ENCODE measurements at regions not wholly inside any gene's neighbourhood (a gene's known extent, or its start where the extent isn't known, plus 50 kb on each side); places are given as distances from the start of the nearest gene placed in this dataset.

DNA sequence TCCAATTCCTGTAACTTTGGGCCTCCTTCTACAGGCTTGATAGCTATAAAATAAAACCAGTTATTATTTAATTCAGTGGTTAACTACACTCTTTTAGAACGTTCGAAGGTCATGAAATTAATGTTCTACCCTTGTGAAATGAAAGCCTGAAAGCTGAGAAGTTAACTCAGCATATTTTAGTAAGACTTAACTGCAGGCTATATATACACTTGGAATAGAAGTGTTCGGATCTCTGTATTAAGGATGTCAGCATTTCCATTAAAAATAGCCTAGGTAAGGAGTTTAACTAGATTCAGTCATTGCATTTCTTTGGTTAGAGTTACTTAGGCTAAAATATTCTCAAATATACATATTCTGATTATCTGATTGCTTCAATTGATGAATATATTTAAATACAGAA lies 229.2 kb downstream of the MRPS30 start:
- no peaks in the 10 kb centered on the region for H3K27me3 ChIP-seq (ENCODE audit: low read length)
- H3K79me2 ChIP-seq (ENCODE audit: low read length): no peaks in the 10 kb centered on the region
- H3K4me3 ChIP-seq (ENCODE audit: low read length): no peak overlapping the region
- H3K9me3 ChIP-seq (ENCODE audit: low read length): no peaks in the 10 kb centered on the region
- no peaks in the 10 kb centered on the region for H3K36me3 ChIP-seq (ENCODE audit: insufficient read depth, low read length)
- no peak overlapping the region for H3K27ac ChIP-seq (ENCODE audit: low read length)
- H2AFZ ChIP-seq (ENCODE audit: low read length): no peak overlapping the region
- no peaks in the 10 kb centered on the region for H3K9me2 ChIP-seq (replicated peaks; ENCODE audit: insufficient read depth, low read length)
- no peak for DNase-seq
- no peak overlapping the region for H3K4me2 ChIP-seq (ENCODE audit: low read depth, low read length, poor library complexity, severe bottlenecking)
- H4K20me1 ChIP-seq (ENCODE audit: insufficient read depth, low read depth, low read length): no peaks in the 10 kb centered on the region
- H3K4me1 ChIP-seq (ENCODE audit: low read length): no peaks in the 10 kb centered on the region
- H3K9ac ChIP-seq (ENCODE audit: low read length): no peak overlapping the region

DNA sequence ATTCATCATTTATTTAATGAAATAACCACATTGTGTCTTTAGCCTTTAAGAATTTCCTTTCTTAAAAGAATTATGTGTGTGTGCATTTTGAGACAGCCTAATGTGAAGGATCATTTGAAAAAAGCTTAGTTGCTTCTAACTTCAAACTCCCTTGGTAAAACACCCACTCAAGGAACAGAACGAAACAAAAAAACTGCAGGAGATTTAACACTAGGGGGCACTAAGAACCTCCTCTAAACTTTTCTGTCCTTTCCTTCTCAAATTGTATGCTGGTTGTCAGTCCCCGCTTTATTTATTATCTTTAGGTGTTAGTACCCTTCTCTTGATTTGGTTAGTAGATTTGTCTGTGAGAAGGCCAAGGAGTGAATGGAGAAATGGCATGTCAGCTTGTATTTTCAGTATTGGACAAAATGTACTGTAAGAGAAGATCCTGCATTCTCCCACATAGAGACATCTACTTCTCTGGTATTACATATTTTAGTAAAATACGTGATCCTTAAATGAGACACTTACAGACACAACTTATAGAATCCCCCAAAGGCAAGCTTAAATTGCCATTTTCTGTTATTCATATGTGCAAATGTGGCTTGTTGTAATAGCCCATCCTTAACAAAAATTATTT lies 229.7 kb downstream of the MRPS30 start:
- no peak overlapping the region for H3K4me2 ChIP-seq (ENCODE audit: low read depth, low read length, poor library complexity, severe bottlenecking)
- H2AFZ ChIP-seq (ENCODE audit: low read length): no peak overlapping the region

DNA sequence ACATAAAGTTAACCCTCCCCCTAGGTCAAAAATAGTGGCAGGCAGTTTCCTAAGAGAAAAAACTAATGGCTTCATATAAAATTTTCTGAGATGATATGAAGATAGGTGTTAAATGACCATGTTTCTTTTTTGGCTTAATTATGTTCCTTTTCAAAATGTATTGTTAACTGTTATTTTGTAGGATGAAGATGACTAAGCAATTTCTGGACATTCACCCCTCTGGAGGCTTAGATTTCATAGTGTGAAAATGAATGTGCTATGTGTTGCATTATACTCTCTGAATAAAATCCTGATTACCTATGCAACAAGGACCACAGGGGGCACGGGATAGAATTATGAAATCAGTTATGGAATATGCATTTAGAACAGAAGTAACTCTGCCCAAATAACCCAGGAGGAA lies 233.5 kb downstream of the MRPS30 start:
- no peak overlapping the region for H3K4me3 ChIP-seq (ENCODE audit: low read length)
- no peaks in the 10 kb centered on the region for H4K20me1 ChIP-seq (ENCODE audit: insufficient read depth, low read depth, low read length)
- no peaks in the 10 kb centered on the region for H3K9me2 ChIP-seq (replicated peaks; ENCODE audit: insufficient read depth, low read length)
- H3K4me1 ChIP-seq (ENCODE audit: low read length): no peaks in the 10 kb centered on the region
- no peaks in the 10 kb centered on the region for H3K27me3 ChIP-seq (ENCODE audit: low read length)
- H3K9me3 ChIP-seq (ENCODE audit: low read length): no peaks in the 10 kb centered on the region
- H2AFZ ChIP-seq (ENCODE audit: low read length): no peak overlapping the region
- no peaks in the 10 kb centered on the region for H3K79me2 ChIP-seq (ENCODE audit: low read length)
- no peak overlapping the region for H3K9ac ChIP-seq (ENCODE audit: low read length)
- H3K4me2 ChIP-seq (ENCODE audit: low read depth, low read length, poor library complexity, severe bottlenecking): no peak overlapping the region
- DNase-seq: no peak
- H3K36me3 ChIP-seq (ENCODE audit: insufficient read depth, low read length): no peaks in the 10 kb centered on the region
- H3K27ac ChIP-seq (ENCODE audit: low read length): no peak overlapping the region

More for the DNA sequence above, 229.7 kb downstream of the MRPS30 start:
- no peaks in the 10 kb centered on the region for H3K27me3 ChIP-seq (ENCODE audit: low read length)
- no peaks in the 10 kb centered on the region for H3K79me2 ChIP-seq (ENCODE audit: low read length)
- no peaks in the 10 kb centered on the region for H4K20me1 ChIP-seq (ENCODE audit: insufficient read depth, low read depth, low read length)
- H3K36me3 ChIP-seq (ENCODE audit: insufficient read depth, low read length): no peaks in the 10 kb centered on the region
- no peaks in the 10 kb centered on the region for H3K9me3 ChIP-seq (ENCODE audit: low read length)
- no peaks in the 10 kb centered on the region for H3K9me2 ChIP-seq (replicated peaks; ENCODE audit: insufficient read depth, low read length)
- no peaks in the 10 kb centered on the region for H3K4me1 ChIP-seq (ENCODE audit: low read length)
- peak; percentile 81 for DNase-seq
- no peak overlapping the region for H3K4me3 ChIP-seq (ENCODE audit: low read length)
- H3K9ac ChIP-seq (ENCODE audit: low read length): no peak overlapping the region
- H3K27ac ChIP-seq (ENCODE audit: low read length): no peak overlapping the region

DNA sequence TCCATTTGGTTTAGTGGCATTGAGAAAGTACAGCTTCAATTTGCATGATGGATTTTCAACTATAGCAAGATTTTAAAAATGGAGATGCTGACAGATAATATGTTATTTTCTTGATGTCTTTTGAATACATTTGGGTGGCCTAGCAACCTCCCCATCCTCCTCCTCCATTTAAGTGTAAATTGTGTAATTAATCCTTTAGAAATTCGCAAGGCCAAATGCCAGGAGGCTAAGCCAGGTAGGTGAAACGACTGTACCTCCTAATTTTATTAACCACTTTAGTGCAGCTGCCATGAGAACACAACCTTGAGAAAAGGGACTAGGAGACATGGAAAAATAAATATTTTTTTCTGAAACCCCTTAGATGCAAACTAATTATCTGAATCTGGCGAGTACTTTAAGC lies 248.8 kb downstream of the MRPS30 start:
- Histone ChIP-seq H3K27ac (ENCODE audit: low read length) (no peak overlapping the region), H4K20me1 (ENCODE audit: insufficient read depth, low read depth, low read length) (no peaks in the 10 kb centered on the region), H2AFZ (ENCODE audit: low read length) (no peak overlapping the region), H3K9me3 (ENCODE audit: low read length) (0 out of 2 replicates have a peak, but pooled peaks cover 9% of the 10 kb centered on the region), H3K4me2 (ENCODE audit: low read depth, low read length, poor library complexity, severe bottlenecking) (no peak overlapping the region), H3K36me3 (ENCODE audit: insufficient read depth, low read length) (no peaks in the 10 kb centered on the region), H3K4me1 (ENCODE audit: low read length) (no peaks in the 10 kb centered on the region), H3K79me2 (ENCODE audit: low read length) (no peaks in the 10 kb centered on the region), H3K9me2 (replicated peaks; ENCODE audit: insufficient read depth, low read length) (no peaks in the 10 kb centered on the region), H3K27me3 (ENCODE audit: low read length) (no peaks in the 10 kb centered on the region), H3K9ac (ENCODE audit: low read length) (no peak overlapping the region), H3K4me3 (ENCODE audit: low read length) (no peak overlapping the region)
- no peak for DNase-seq

DNA sequence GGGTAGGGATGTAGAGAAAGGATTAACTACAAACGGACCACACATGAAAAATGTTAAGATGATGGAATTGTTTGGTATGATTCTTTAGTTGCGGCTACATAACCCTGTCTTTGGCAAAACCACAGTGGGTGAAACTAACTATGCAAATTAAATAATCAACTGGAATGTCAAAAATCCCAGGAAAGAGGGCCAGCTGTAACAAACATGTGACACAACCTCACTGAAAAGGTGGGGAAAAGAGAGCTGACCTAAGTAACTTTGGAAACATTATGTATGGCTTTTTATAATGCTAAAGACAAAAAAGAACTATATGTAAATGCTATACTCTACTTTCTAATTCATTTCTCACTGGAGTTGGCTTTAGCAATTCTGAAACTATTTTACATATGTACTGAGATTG lies 252.0 kb downstream of the MRPS30 start:
- H3K27ac ChIP-seq (ENCODE audit: low read length): no peak overlapping the region
- H3K27me3 ChIP-seq (ENCODE audit: low read length): no peaks in the 10 kb centered on the region
- H3K4me2 ChIP-seq (ENCODE audit: low read depth, low read length, poor library complexity, severe bottlenecking): no peak overlapping the region
- no peaks in the 10 kb centered on the region for H3K36me3 ChIP-seq (ENCODE audit: insufficient read depth, low read length)
- H3K9ac ChIP-seq (ENCODE audit: low read length): no peak overlapping the region
- DNase-seq: no peak
- no peak overlapping the region for H3K4me3 ChIP-seq (ENCODE audit: low read length)
- no peak overlapping the region for H2AFZ ChIP-seq (ENCODE audit: low read length)
- no peaks in the 10 kb centered on the region for H3K79me2 ChIP-seq (ENCODE audit: low read length)
- H3K9me2 ChIP-seq (replicated peaks; ENCODE audit: insufficient read depth, low read length): no peaks in the 10 kb centered on the region
- no peaks in the 10 kb centered on the region for H4K20me1 ChIP-seq (ENCODE audit: insufficient read depth, low read depth, low read length)
- peaks cover 12% of the 10 kb centered on the region; the same call in 1 of the 2 replicates for H3K9me3 ChIP-seq (ENCODE audit: low read length)
- H3K4me1 ChIP-seq (ENCODE audit: low read length): no peaks in the 10 kb centered on the region

DNA sequence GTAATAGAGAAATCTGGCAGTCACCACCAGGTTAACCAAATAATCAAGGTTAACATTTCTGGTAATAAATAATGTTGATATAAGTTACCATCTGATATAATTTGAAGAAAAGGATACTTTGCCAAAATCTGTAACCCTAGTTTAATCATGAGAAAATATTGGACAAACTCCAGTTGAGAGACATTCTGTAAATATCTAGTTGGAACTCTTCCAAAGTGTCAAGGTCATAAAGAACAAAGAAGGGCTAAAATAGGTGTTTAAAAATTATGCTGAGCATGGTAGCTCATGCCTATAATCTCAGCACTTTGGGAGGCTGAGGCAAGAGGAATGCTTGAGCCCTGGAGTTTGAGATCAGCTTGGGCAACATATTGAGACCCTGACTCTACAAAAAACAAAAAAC lies 253.3 kb downstream of the MRPS30 start:
- DNase-seq: no peak
- Histone ChIP-seq H3K9me3 (ENCODE audit: low read length) (peaks cover 12% of the 10 kb centered on the region; the same call in 1 of the 2 replicates), H3K27ac (ENCODE audit: low read length) (no peak overlapping the region), H3K4me2 (ENCODE audit: low read depth, low read length, poor library complexity, severe bottlenecking) (no peak overlapping the region), H3K27me3 (ENCODE audit: low read length) (no peaks in the 10 kb centered on the region), H3K36me3 (ENCODE audit: insufficient read depth, low read length) (no peaks in the 10 kb centered on the region), H3K4me3 (ENCODE audit: low read length) (no peak overlapping the region), H3K79me2 (ENCODE audit: low read length) (no peaks in the 10 kb centered on the region), H3K9me2 (replicated peaks; ENCODE audit: insufficient read depth, low read length) (no peaks in the 10 kb centered on the region; the same call in 1 of the 2 replicates), H3K9ac (ENCODE audit: low read length) (no peak overlapping the region), H2AFZ (ENCODE audit: low read length) (no peak overlapping the region), H4K20me1 (ENCODE audit: insufficient read depth, low read depth, low read length) (no peaks in the 10 kb centered on the region), H3K4me1 (ENCODE audit: low read length) (no peaks in the 10 kb centered on the region)

DNA sequence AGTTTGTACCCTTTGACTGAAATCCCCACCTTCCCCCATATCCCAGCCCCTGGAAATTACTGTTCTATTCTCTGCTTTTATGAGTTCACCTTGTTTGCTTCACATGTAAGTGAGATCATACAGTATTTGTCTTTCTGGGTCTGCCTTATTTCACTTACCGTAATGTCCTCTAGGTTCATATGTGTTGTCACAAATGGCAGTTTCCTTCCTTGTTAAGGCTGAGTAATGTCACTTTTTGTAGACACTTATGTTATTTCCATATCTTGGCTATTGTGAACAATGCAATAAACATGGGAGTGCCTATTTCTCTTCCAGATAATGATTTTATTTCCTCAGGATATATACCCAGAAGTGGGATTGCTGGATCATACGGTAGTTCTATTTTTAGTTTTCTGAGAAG lies 272.3 kb downstream of the MRPS30 start:
- H3K27ac ChIP-seq (ENCODE audit: low read length): no peak overlapping the region
- no peak overlapping the region for H3K9ac ChIP-seq (ENCODE audit: low read length)
- no peaks in the 10 kb centered on the region for H3K4me1 ChIP-seq (ENCODE audit: low read length)
- H3K9me2 ChIP-seq (replicated peaks; ENCODE audit: insufficient read depth, low read length): 0 out of 2 replicates have a peak, but pooled peaks cover 3% of the 10 kb centered on the region
- H3K4me2 ChIP-seq (ENCODE audit: low read depth, low read length, poor library complexity, severe bottlenecking): no peak overlapping the region
- H4K20me1 ChIP-seq (ENCODE audit: insufficient read depth, low read depth, low read length): no peaks in the 10 kb centered on the region
- no peaks in the 10 kb centered on the region for H3K27me3 ChIP-seq (ENCODE audit: low read length)
- H3K36me3 ChIP-seq (ENCODE audit: insufficient read depth, low read length): no peaks in the 10 kb centered on the region
- H3K79me2 ChIP-seq (ENCODE audit: low read length): no peaks in the 10 kb centered on the region
- DNase-seq: no peak
- no peak overlapping the region for H2AFZ ChIP-seq (ENCODE audit: low read length)
- H3K4me3 ChIP-seq (ENCODE audit: low read length): no peak overlapping the region
- peaks cover 9% of the 10 kb centered on the region for H3K9me3 ChIP-seq (ENCODE audit: low read length)

DNA sequence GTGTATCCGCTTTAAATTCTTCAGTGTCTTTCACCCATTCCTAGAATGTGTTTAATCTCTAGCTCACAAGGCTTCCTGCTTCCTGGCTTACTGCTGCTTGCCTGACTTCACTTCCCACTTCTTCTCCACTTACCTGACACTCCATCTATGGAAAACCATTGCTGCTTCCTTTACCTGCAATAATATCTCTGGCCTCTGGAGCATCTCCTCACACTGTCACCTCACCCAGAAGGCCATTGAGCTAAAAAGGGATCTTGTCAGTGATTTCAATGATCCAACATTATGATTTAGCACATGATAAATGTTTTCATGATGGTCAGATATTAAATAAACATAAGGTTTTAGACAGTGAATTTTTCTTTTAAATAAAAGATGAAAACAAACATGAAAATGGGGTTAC lies 281.1 kb downstream of the MRPS30 start:
- Histone ChIP-seq H3K4me1 (ENCODE audit: low read length) (no peaks in the 10 kb centered on the region), H2AFZ (ENCODE audit: low read length) (no peak overlapping the region), H3K4me2 (ENCODE audit: low read depth, low read length, poor library complexity, severe bottlenecking) (no peak overlapping the region), H3K9me3 (ENCODE audit: low read length) (peaks cover 38% of the 10 kb centered on the region), H3K36me3 (ENCODE audit: insufficient read depth, low read length) (no peaks in the 10 kb centered on the region), H3K27me3 (ENCODE audit: low read length) (no peaks in the 10 kb centered on the region), H3K27ac (ENCODE audit: low read length) (no peak overlapping the region), H3K9me2 (replicated peaks; ENCODE audit: insufficient read depth, low read length) (no peaks in the 10 kb centered on the region), H3K9ac (ENCODE audit: low read length) (no peak overlapping the region), H4K20me1 (ENCODE audit: insufficient read depth, low read depth, low read length) (no peaks in the 10 kb centered on the region), H3K79me2 (ENCODE audit: low read length) (no peaks in the 10 kb centered on the region), H3K4me3 (ENCODE audit: low read length) (no peak overlapping the region)
- no peak for DNase-seq

Data from Karpas-422 (cell line).